ENCODE measurements at regions not wholly inside any gene's neighbourhood (a gene's known extent, or its start where the extent isn't known, plus 50 kb on each side); places are given as distances from the start of the nearest gene placed in this dataset.

- TF ChIP-seq CTCF (conservative IDR thresholded peaks at IDR 0.05; ENCODE audit: low read length) (no peak), EZH2phosphoT487 (IDR thresholded peaks at IDR 0.05; ENCODE audit: borderline replicate concordance, low read depth, low read length) (no peak)
Measured at GRCh38 chr16:55091871-55092230, 161.2 kb downstream of the IRX5 start.
